ENCODE measurements at regions not wholly inside any gene's neighbourhood (a gene's known extent, or its start where the extent isn't known, plus 50 kb on each side); places are given as distances from the start of the nearest gene placed in this dataset.

DNA sequence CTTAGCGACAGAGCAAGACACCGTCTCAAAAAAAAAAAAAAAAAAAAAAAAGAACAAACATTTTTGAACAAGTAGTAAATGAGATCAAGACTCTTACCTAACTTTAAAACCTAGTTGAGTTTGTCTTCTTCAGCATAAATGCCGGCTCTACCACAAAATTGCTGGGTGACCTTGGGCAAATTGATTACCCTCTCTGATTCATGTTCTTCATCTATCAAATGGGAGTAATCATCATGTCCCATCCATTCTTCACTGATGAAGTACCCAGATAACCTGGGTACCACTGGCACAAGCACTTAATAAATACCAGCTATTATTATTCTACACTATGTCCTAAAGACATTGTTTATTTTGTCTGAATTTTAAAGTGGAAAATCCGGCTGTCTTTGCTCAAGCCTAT lies 96.3 kb downstream of the ATPSCKMT start:
- H3K4me3 ChIP-seq (replicated peaks in 1 of 2; ENCODE audit: low read depth in 2 of 2, low read length in 2 of 2), result no peak overlapping the region
- DNase-seq (ENCODE audit: low read depth in 2 of 2), result no peak
- TF ChIP-seq, protein P1, sequence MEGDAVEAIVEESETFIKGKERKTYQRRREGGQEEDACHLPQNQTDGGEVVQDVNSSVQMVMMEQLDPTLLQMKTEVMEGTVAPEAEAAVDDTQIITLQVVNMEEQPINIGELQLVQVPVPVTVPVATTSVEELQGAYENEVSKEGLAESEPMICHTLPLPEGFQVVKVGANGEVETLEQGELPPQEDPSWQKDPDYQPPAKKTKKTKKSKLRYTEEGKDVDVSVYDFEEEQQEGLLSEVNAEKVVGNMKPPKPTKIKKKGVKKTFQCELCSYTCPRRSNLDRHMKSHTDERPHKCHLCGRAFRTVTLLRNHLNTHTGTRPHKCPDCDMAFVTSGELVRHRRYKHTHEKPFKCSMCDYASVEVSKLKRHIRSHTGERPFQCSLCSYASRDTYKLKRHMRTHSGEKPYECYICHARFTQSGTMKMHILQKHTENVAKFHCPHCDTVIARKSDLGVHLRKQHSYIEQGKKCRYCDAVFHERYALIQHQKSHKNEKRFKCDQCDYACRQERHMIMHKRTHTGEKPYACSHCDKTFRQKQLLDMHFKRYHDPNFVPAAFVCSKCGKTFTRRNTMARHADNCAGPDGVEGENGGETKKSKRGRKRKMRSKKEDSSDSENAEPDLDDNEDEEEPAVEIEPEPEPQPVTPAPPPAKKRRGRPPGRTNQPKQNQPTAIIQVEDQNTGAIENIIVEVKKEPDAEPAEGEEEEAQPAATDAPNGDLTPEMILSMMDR (IDR thresholded peaks at IDR 0.05; ENCODE audit: low read depth, low read length), result no peak

DNA sequence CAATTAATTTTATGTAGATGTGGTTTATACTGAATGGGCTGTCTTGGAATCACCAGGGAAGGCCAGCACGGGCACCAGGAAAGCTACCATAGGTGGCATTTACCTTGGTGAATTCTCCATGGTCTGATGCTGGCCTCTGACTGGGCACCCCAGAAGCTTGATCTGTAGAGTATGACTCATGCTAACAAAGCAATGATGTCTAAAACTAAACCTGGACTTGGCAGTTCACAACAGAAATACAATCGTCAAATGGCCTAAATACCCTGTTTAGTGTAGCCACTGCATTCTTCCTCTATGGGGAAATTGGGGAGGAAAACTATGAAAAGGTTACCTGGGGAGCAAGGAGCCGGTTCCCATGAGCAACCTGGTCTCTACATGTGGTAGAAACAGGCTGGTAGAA lies 98.0 kb downstream of the ATPSCKMT start:
- DNase-seq (ENCODE audit: low read depth in 2 of 2), result no peak
- H3K4me3 ChIP-seq (replicated peaks in 1 of 2; ENCODE audit: low read depth in 2 of 2, low read length in 2 of 2), result no peak overlapping the region
- TF ChIP-seq, protein P1 (IDR thresholded peaks at IDR 0.05; ENCODE audit: low read depth, low read length), result no peak

DNA sequence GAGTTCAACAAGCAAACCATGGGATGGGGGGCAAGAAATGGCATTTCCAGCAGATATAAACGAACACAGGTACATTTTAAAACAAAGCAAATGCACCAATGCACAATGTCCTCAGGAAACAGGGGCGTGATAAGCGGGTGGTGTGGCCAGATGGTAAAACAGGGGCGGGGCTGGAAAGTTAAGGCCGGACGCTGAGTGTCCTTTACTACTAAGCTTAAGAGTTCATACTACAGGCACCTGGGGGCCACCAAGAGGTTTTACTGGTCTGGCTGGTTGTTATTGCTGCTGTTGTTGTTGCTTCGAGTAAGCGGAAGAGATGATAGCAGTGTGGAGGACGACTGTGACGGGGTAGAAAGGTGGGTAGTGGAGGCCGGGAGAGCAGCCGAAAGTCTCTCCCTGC lies 99.8 kb downstream of the ATPSCKMT start:
- no peak for DNase-seq (ENCODE audit: low read depth in 2 of 2)
- TF ChIP-seq, protein P1 (IDR thresholded peaks at IDR 0.05; ENCODE audit: low read depth, low read length), result no peak

DNA sequence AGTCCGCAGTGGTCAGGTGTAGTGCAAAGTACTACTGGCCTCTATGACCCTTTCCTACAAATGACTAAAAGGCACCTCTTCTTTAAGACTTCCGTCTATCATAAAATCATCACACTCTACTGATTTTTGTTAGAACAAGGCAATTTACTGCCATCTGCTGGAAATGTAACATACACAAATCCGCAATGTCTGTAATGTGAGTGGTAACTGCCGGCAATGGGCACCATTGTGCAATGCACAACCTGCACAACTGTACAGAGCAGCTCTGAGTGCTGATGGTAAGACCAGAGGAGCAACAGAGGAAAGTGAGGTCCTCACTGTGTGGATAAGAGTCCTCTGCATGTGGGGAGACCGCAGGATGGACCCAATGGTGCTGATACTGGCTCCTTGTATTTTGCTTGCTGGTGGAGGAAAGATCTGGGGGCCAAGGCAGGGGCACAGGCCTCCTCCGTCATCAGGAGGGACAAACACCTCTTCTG lies 103.7 kb downstream of the ATPSCKMT start:
- H3K4me3 ChIP-seq (replicated peaks in 1 of 2; ENCODE audit: low read depth in 2 of 2, low read length in 2 of 2), result no peak overlapping the region
- peak; percentile 65 to 71 for DNase-seq (ENCODE audit: low read depth in 2 of 2)
- TF ChIP-seq, protein P1 (IDR thresholded peaks at IDR 0.05; ENCODE audit: low read depth, low read length), result peak; percentile 33

More for the DNA sequence above, 99.8 kb downstream of the ATPSCKMT start:
- no peak overlapping the region for H3K4me3 ChIP-seq (replicated peaks in 1 of 2; ENCODE audit: low read depth in 2 of 2, low read length in 2 of 2)

DNA sequence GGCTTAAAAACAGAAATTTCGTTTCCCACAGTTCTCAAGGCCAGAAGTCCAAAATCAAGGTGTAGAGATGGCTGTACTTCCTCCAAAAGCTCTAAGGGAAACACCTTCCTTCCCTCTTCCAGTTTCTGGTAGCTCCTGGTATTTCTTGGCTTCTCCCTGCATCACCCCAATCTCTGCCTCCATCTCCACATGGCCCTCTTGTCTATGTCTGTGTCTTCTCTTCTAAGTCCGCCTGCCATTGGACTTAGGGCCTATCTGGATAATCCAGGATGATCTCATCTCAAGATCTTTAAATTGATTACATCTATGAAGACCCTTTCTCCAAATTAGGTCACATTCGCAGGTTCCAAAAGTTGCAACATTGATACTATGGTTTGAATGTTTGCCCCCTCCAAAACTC lies 105.6 kb downstream of the ATPSCKMT start:
- DNase-seq (ENCODE audit: low read depth in 2 of 2), result no peak
- TF ChIP-seq, protein P1 (IDR thresholded peaks at IDR 0.05; ENCODE audit: low read depth, low read length), result no peak

DNA sequence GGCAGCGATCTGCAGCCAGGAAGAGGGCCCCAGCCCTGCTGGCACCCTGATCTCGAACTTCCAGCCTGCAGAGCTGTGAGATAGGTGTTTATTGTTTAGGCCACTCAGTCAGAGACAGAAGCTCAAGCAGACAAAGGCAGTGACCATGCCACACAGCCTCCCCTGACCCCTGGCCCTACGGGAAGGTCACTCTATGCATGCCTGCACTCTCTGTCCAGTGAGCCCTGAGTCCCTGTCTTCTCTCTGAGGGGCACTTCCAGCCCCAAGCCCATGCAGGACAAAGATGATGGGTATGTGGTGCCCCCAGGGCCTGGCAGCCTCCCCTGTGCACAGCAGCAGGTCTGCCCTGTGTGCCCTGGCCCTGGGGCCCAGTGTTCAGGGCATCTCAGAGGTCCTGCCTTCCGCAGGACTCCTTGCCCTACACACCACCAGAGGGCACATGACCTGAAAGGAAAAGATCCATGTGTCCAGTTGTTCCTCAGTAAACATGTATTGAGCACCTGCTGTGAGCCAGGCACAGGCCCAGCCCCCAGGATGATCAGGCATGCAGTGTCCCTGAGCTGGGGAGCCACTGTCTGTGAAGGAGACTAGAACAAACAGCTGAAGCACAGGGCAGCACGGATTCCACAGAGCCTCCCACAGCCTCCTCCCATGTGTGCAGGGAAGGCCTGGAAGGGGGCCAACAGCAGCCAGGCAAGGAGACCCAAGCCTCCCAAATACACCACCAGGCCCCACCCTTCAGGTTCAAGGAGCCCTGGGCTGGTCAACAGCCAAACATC lies 109.3 kb downstream of the ATPSCKMT start:
- DNase-seq (ENCODE audit: low read depth in 2 of 2), result peak in 1 of 2 donors; percentile 35
- TF ChIP-seq, protein P1 (IDR thresholded peaks at IDR 0.05; ENCODE audit: low read depth, low read length), result peak; percentile 27
- H3K4me3 ChIP-seq (replicated peaks in 1 of 2; ENCODE audit: low read depth in 2 of 2, low read length in 2 of 2), result no peak overlapping the region

More for the DNA sequence above, 105.6 kb downstream of the ATPSCKMT start:
- H3K4me3 ChIP-seq (replicated peaks in 1 of 2; ENCODE audit: low read depth in 2 of 2, low read length in 2 of 2), result no peak overlapping the region

Data from cardiac fibroblast (primary cell).